ENCODE measurements at regions not wholly inside any gene's neighbourhood (a gene's known extent, or its start where the extent isn't known, plus 50 kb on each side); places are given as distances from the start of the nearest gene placed in this dataset.

DNA sequence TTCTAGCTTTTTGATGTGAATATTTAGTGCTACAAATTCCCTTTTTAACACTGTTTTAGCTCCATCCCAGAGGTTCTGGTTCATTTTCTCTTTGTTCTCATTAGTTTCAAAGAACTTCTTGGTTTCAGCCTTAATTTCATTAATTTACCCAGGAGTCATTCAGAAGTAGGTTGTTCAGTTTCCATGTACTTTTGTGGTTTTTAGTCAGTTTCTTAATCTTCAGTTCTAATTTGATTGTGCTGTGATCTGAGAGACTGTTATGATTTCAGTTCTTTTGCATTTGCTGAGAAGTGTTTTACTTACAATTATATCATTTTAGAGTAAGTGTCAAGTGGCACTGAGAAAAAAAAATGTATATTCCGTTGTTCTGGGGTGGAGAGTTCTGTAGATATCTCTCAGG lies 240.1 kb upstream of the RASA1 start:
- Histone ChIP-seq H3K4me3 (ENCODE audit: low read length) (no peak overlapping the region), H3K9me3 (ENCODE audit: low read length) (peaks cover 3% of the 10 kb centered on the region), H3K9me2 (ENCODE audit: insufficient read depth, low read length) (no peaks in the 10 kb centered on the region), H3K4me2 (ENCODE audit: low read length) (no peak overlapping the region), H3K27me3 (ENCODE audit: insufficient read depth, low read depth, low read length) (no peaks in the 10 kb centered on the region), H3K79me2 (replicated peaks; ENCODE audit: insufficient read depth, low read length) (no peaks in the 10 kb centered on the region), H3K36me3 (ENCODE audit: insufficient read depth, low read length) (no peaks in the 10 kb centered on the region), H4K20me1 (ENCODE audit: insufficient read depth) (no peaks in the 10 kb centered on the region), H3K27ac (ENCODE audit: low read length) (no peak overlapping the region), H2AFZ (ENCODE audit: low read depth, low read length) (no peak overlapping the region), H3F3A (ENCODE audit: insufficient read depth, low read length, poor library complexity, severe bottlenecking) (no peaks in the 10 kb centered on the region), H3K9ac (ENCODE audit: low read length) (no peak overlapping the region)
- TF ChIP-seq EP300 (conservative IDR thresholded peaks at IDR 0.05; ENCODE audit: poor library complexity, severe bottlenecking) (no peak), MXI1 (conservative IDR thresholded peaks at IDR 0.05; ENCODE audit: poor library complexity, severe bottlenecking) (no peak), REST (IDR thresholded peaks at IDR 0.05; ENCODE audit: borderline replicate concordance) (no peak), EZH2 (IDR thresholded peaks at IDR 0.05; ENCODE audit: borderline replicate concordance, insufficient read depth, low read length, poor library complexity, severe bottlenecking) (no peak), TAF1 (IDR thresholded peaks at IDR 0.05; ENCODE audit: low read depth) (no peak), RAD21 (conservative IDR thresholded peaks at IDR 0.05) (no peak), SMC3 (conservative IDR thresholded peaks at IDR 0.05; ENCODE audit: poor library complexity) (no peak), POLR2AphosphoS5 (IDR thresholded peaks at IDR 0.05) (no peak)
- TF ChIP-seq, protein P1, sequence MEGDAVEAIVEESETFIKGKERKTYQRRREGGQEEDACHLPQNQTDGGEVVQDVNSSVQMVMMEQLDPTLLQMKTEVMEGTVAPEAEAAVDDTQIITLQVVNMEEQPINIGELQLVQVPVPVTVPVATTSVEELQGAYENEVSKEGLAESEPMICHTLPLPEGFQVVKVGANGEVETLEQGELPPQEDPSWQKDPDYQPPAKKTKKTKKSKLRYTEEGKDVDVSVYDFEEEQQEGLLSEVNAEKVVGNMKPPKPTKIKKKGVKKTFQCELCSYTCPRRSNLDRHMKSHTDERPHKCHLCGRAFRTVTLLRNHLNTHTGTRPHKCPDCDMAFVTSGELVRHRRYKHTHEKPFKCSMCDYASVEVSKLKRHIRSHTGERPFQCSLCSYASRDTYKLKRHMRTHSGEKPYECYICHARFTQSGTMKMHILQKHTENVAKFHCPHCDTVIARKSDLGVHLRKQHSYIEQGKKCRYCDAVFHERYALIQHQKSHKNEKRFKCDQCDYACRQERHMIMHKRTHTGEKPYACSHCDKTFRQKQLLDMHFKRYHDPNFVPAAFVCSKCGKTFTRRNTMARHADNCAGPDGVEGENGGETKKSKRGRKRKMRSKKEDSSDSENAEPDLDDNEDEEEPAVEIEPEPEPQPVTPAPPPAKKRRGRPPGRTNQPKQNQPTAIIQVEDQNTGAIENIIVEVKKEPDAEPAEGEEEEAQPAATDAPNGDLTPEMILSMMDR (IDR thresholded peaks at IDR 0.05; ENCODE audit: poor library complexity, severe bottlenecking) = no peak

- Histone ChIP-seq H3K79me2 (replicated peaks; ENCODE audit: insufficient read depth, low read length) (no peaks in the 10 kb centered on the region), H3K27ac (ENCODE audit: low read length) (no peak overlapping the region), H2AFZ (ENCODE audit: low read depth, low read length) (no peak overlapping the region), H3K27me3 (ENCODE audit: insufficient read depth, low read depth, low read length) (no peaks in the 10 kb centered on the region), H3K9me2 (ENCODE audit: insufficient read depth, low read length) (no peaks in the 10 kb centered on the region), H3K9ac (ENCODE audit: low read length) (no peak overlapping the region), H3K9me3 (ENCODE audit: low read length) (peaks cover 3% of the 10 kb centered on the region), H3K4me2 (ENCODE audit: low read length) (no peak overlapping the region), H3F3A (ENCODE audit: insufficient read depth, low read length, poor library complexity, severe bottlenecking) (no peaks in the 10 kb centered on the region), H3K4me3 (ENCODE audit: low read length) (no peak overlapping the region), H3K36me3 (ENCODE audit: insufficient read depth, low read length) (no peaks in the 10 kb centered on the region), H4K20me1 (ENCODE audit: insufficient read depth) (no peaks in the 10 kb centered on the region)
- TF ChIP-seq SMC3 (conservative IDR thresholded peaks at IDR 0.05; ENCODE audit: poor library complexity) = no peak
- TF ChIP-seq TAF1 (IDR thresholded peaks at IDR 0.05; ENCODE audit: low read depth) = no peak
- no peak for TF ChIP-seq EP300 (conservative IDR thresholded peaks at IDR 0.05; ENCODE audit: poor library complexity, severe bottlenecking)
Observed at GRCh38 chr5:87029951-87030350, 237.7 kb upstream of the RASA1 start.

DNA sequence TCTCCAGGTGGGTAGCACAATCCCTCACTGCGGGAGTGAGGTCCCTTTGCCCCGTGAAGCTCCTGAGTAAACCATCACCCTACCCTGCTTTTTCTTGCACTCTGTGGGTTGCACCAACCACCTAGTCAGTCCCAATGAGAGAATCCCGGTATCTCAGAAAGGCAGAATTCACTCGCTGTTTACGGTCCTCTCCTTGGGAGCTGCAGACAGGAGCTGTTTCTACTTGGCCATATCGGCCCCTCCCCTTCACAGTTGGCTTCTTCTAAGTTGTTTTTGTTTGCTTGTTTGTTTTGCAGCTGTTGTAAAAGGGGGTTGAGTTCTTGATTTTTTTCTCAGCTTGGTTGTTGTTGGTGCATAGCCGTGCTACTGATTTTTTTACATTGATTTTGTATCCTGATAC lies 237.0 kb upstream of the RASA1 start:
- H3K9me3 ChIP-seq (ENCODE audit: low read length) = no peaks in the 10 kb centered on the region
- no peaks in the 10 kb centered on the region for H4K20me1 ChIP-seq (ENCODE audit: insufficient read depth)
- TF ChIP-seq POLR2AphosphoS5 (IDR thresholded peaks at IDR 0.05) (no peak), MXI1 (conservative IDR thresholded peaks at IDR 0.05; ENCODE audit: poor library complexity, severe bottlenecking) (no peak), TAF1 (IDR thresholded peaks at IDR 0.05; ENCODE audit: low read depth) (no peak), EZH2 (IDR thresholded peaks at IDR 0.05; ENCODE audit: borderline replicate concordance, insufficient read depth, low read length, poor library complexity, severe bottlenecking) (no peak)
- TF ChIP-seq, protein P1 (IDR thresholded peaks at IDR 0.05; ENCODE audit: poor library complexity, severe bottlenecking) = no peak
- no peak overlapping the region for H3K9ac ChIP-seq (ENCODE audit: low read length)
- no peaks in the 10 kb centered on the region for H3F3A ChIP-seq (ENCODE audit: insufficient read depth, low read length, poor library complexity, severe bottlenecking)
- H3K27ac ChIP-seq (ENCODE audit: low read length) = no peak overlapping the region
- H3K4me3 ChIP-seq (ENCODE audit: low read length) = no peak overlapping the region
- no peak overlapping the region for H2AFZ ChIP-seq (ENCODE audit: low read depth, low read length)
- H3K27me3 ChIP-seq (ENCODE audit: insufficient read depth, low read depth, low read length) = no peaks in the 10 kb centered on the region
- H3K79me2 ChIP-seq (replicated peaks; ENCODE audit: insufficient read depth, low read length) = no peaks in the 10 kb centered on the region
- no peaks in the 10 kb centered on the region for H3K36me3 ChIP-seq (ENCODE audit: insufficient read depth, low read length)
- H3K4me2 ChIP-seq (ENCODE audit: low read length) = no peak overlapping the region
- H3K9me2 ChIP-seq (ENCODE audit: insufficient read depth, low read length) = no peaks in the 10 kb centered on the region

Data from neural cell (in vitro differentiated cells).